ENCODE measurements at regions not wholly inside any gene's neighbourhood (a gene's known extent, or its start where the extent isn't known, plus 50 kb on each side); places are given as distances from the start of the nearest gene placed in this dataset.

- H3K4me3 ChIP-seq (ENCODE audit: low read depth, low read length): no peak overlapping the region
- no peak for TF ChIP-seq CTCF (IDR thresholded peaks at IDR 0.05; ENCODE audit: borderline replicate concordance, insufficient read depth, low read depth, low read length)
Measured at GRCh38 chr3:83460052-83460451, 1498.7 kb upstream of the CADM2 start.

- TF ChIP-seq CTCF (IDR thresholded peaks at IDR 0.05; ENCODE audit: borderline replicate concordance, insufficient read depth, low read depth, low read length): no peak
- no peak overlapping the region for H3K4me3 ChIP-seq (ENCODE audit: low read depth, low read length)
Measured at GRCh38 chr3:83461411-83461810, 1497.4 kb upstream of the CADM2 start.

GRCh38 chr3:83477563-83477962 lies 1481.2 kb upstream of the CADM2 start:
- TF ChIP-seq CTCF (IDR thresholded peaks at IDR 0.05; ENCODE audit: borderline replicate concordance, insufficient read depth, low read depth, low read length): no peak
- H3K4me3 ChIP-seq (ENCODE audit: low read depth, low read length): no peak overlapping the region

GRCh38 chr3:83482402-83483070 lies 1476.3 kb upstream of the CADM2 start:
- no peak for TF ChIP-seq CTCF (IDR thresholded peaks at IDR 0.05; ENCODE audit: borderline replicate concordance, insufficient read depth, low read depth, low read length)
- no peak overlapping the region for H3K4me3 ChIP-seq (ENCODE audit: low read depth, low read length)

- no peak for TF ChIP-seq CTCF (IDR thresholded peaks at IDR 0.05; ENCODE audit: borderline replicate concordance, insufficient read depth, low read depth, low read length)
- no peak overlapping the region for H3K4me3 ChIP-seq (ENCODE audit: low read depth, low read length)
Measured at GRCh38 chr3:83496462-83496861, 1462.3 kb upstream of the CADM2 start.

GRCh38 chr3:83498361-83499016 lies 1460.3 kb upstream of the CADM2 start:
- TF ChIP-seq CTCF (IDR thresholded peaks at IDR 0.05; ENCODE audit: borderline replicate concordance, insufficient read depth, low read depth, low read length): no peak
- no peak overlapping the region for H3K4me3 ChIP-seq (ENCODE audit: low read depth, low read length)

GRCh38 chr3:83500422-83500821 lies 1458.4 kb upstream of the CADM2 start:
- no peak for TF ChIP-seq CTCF (IDR thresholded peaks at IDR 0.05; ENCODE audit: borderline replicate concordance, insufficient read depth, low read depth, low read length)
- H3K4me3 ChIP-seq (ENCODE audit: low read depth, low read length): no peak overlapping the region
